Ascending aorta (tissue), 2 donors: ENCODE measurements at regions not wholly inside any gene's neighbourhood (a gene's known extent, or its start where the extent isn't known, plus 50 kb on each side); places are given as distances from the start of the nearest gene placed in this dataset.

Experiments used
- DNase-seq, 2 donors: peaks; one replicate each; pipeline ENCODE4 v3.0.0-alpha.2; 2019; ENCODE audit warnings: low spot score in 2 of 2
- H3K27ac ChIP-seq, 2 donors: fragments of 200-600 bp; sonication (generic); one replicate each; pipeline ENCODE4 v1.5.1; 2016 to 2017; ENCODE audit warnings: mild to moderate bottlenecking in 1 of 2
- H3K27me3 ChIP-seq: fragments of 200-600 bp; sonication (generic); one replicate; pipeline ENCODE4 v1.5.1; 2017
- H3K36me3 ChIP-seq, 2 donors: fragments of 200-600 bp; sonication (generic); one replicate each; pipeline ENCODE4 v1.5.1; 2016
- H3K4me1 ChIP-seq, 2 donors: fragments of 200-600 bp; sonication (generic); one replicate each; pipeline ENCODE4 v1.5.1; 2016 to 2017; ENCODE audit warnings: mild to moderate bottlenecking in 1 of 2
- H3K4me3 ChIP-seq, 2 donors: fragments of 200-600 bp; sonication (generic); one replicate each; pipeline ENCODE4 v1.5.1; 2016 to 2017; ENCODE audit warnings: mild to moderate bottlenecking in 1 of 2
- H3K9me3 ChIP-seq, 2 donors: fragments of 200-600 bp; sonication (generic); one replicate each; pipeline ENCODE4 v1.5.1; 2016
- CTCF ChIP-seq, 3 experiments: fragments of 200-600 bp in 2 of 3; fragments of 450-650 bp in 1 of 3; sonication (generic) in 2 of 3; IDR thresholded peaks; one replicate each; pipeline ENCODE4 v1.5.1; 2016 to 2019; ENCODE audit warnings: antibody characterized with exemption in 3 of 3, mild to moderate bottlenecking in 1 of 3, moderate library complexity in 1 of 3
- intact Hi-C: fragments of 100-400 bp; cut with DNase I; formaldehyde crosslinking; loops from one replicate; pipeline ENCODE4 v1.15.1; 2023

GRCh38 chr2:75311993-75312392, 112.7 kb upstream of the TACR1 start:
- no peak overlapping the region for H3K27ac ChIP-seq
- H3K36me3 ChIP-seq: no peaks in the 10 kb centered on the region
- intact Hi-C loops: no loop called here
- H3K4me1 ChIP-seq: no peaks in the 10 kb centered on the region
- H3K27me3 ChIP-seq: no peaks in the 10 kb centered on the region
- TF ChIP-seq CTCF (IDR thresholded peaks at IDR 0.05): no peak
- no peaks in the 10 kb centered on the region for H3K9me3 ChIP-seq
- H3K4me3 ChIP-seq: no peak overlapping the region
- DNase-seq: no peak

GRCh38 chr2:75311521-75311920, 112.2 kb upstream of the TACR1 start:
- Histone ChIP-seq H3K27me3 (no peaks in the 10 kb centered on the region), H3K9me3 (no peaks in the 10 kb centered on the region), H3K36me3 (no peaks in the 10 kb centered on the region), H3K4me1 (no peaks in the 10 kb centered on the region), H3K27ac (no peak overlapping the region), H3K4me3 (no peak overlapping the region)
- TF ChIP-seq CTCF (IDR thresholded peaks at IDR 0.05): no peak
- DNase-seq: no peak
- intact Hi-C loops: no loop called here

GRCh38 chr2:75310876-75311275, 111.6 kb upstream of the TACR1 start:
- no peaks in the 10 kb centered on the region for H3K4me1 ChIP-seq
- no peaks in the 10 kb centered on the region for H3K27me3 ChIP-seq
- H3K36me3 ChIP-seq: no peaks in the 10 kb centered on the region
- no peak overlapping the region for H3K27ac ChIP-seq
- no peak for DNase-seq
- H3K4me3 ChIP-seq: no peak overlapping the region
- intact Hi-C loops: no loop called here
- no peak for TF ChIP-seq CTCF (IDR thresholded peaks at IDR 0.05)
- H3K9me3 ChIP-seq: no peaks in the 10 kb centered on the region

DNA sequence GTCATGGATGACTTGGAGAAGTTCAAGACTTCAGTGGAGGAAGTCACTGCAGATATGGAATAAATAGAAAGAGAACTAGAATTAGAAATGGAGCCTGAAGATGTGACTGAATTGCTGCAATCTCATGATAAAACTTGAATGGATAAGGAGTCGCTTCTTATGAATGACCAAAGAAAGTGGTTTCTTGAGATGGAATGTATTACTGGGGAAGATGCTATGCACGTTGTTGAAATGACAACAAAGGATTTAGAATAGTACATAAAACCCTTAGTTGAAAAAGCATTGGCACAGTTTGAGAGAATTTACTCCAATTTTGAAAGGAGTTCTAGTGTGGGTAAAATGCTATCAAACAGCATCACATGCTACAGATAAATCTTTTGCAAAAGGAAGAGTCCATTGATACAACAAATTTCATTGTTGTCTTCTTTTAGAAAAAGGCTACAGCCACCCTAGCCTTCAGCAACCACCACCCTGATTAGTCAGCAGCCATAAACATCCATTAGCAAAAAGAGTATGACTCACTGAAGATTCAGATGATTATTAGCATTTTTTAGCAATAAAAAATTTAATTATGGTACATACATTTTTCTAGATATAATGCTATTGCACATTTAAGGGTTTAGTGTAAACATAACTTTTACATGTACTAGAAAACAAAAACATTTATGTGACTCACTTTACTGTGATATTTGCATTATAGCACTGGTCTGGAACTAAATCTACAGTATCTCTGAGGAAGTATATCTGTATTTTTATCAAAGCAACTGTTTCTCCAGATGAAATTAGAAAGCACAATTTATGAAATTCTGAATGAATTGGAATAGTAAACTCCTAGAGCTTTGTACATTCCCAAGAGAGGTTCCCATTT, 110.5 kb upstream of the TACR1 start:
- Histone ChIP-seq H3K9me3 (no peaks in the 10 kb centered on the region), H3K36me3 (no peaks in the 10 kb centered on the region), H3K27me3 (no peaks in the 10 kb centered on the region), H3K4me1 (no peaks in the 10 kb centered on the region), H3K27ac (no peak overlapping the region), H3K4me3 (no peak overlapping the region)
- TF ChIP-seq CTCF (IDR thresholded peaks at IDR 0.05): no peak
- intact Hi-C loops: no loop called here
- DNase-seq: no peak

DNA sequence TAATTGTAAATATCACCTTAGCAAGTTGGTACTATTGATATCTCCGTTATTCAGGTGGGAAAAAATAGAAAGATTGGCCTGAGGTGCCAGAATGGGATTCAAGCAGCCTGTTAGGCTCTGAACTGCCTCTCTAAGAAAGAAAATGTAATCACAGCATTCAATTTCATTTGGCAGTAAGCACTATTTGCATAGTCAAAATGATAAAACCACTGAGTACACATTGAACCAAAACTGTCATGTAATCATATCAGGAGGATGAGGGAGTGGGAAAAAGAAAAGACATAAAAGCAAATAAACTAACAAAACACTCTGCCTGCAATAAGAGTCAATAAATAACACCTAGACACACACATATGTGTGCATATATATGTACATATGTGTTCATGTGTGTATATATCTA, 103.9 kb upstream of the TACR1 start:
- H3K27me3 ChIP-seq: no peaks in the 10 kb centered on the region
- H3K27ac ChIP-seq: no peak overlapping the region
- H3K4me1 ChIP-seq: no peaks in the 10 kb centered on the region
- TF ChIP-seq CTCF (IDR thresholded peaks at IDR 0.05): no peak
- intact Hi-C loops: no loop called here
- no peaks in the 10 kb centered on the region for H3K36me3 ChIP-seq
- H3K9me3 ChIP-seq: no peaks in the 10 kb centered on the region
- no peak for DNase-seq
- no peak overlapping the region for H3K4me3 ChIP-seq
